Transverse colon (tissue), 4 donors: ENCODE measurements at regions not wholly inside any gene's neighbourhood (a gene's known extent, or its start where the extent isn't known, plus 50 kb on each side); places are given as distances from the start of the nearest gene placed in this dataset.

Experiments used
- EP300 ChIP-seq: sonication (generic); formaldehyde crosslinking; IDR thresholded peaks from one replicate; pipeline ENCODE4 v1.6.1; 2017; ENCODE audit warnings: antibody characterized with exemption, low read depth
- POLR2A ChIP-seq: fragments of 450-650 bp; IDR thresholded peaks from one replicate; pipeline ENCODE4 v1.6.1; 2016; ENCODE audit warnings: antibody characterized with exemption, mild to moderate bottlenecking, moderate library complexity
- POLR2AphosphoS5 ChIP-seq, 3 donors: sonication (generic); formaldehyde crosslinking; IDR thresholded peaks; one replicate each; pipeline ENCODE4 v1.6.1; 2016; ENCODE audit warnings: antibody characterized with exemption in 3 of 3
- TF ChIP-seq, protein P1 (sequence below), 5 experiments: fragments of 200-600 bp in 3 of 5; fragments of 450-650 bp in 2 of 5; sonication (generic) in 3 of 5; IDR thresholded peaks; 1 replicate in 2 of 5; 2 replicates in 3 of 5; pipeline ENCODE4 v1.5.1; 2016 to 2017; ENCODE audit warnings: antibody characterized with exemption in 5 of 5, inconsistent platforms in 3 of 5, mild to moderate bottlenecking in 2 of 5, moderate library complexity in 1 of 5

DNA sequence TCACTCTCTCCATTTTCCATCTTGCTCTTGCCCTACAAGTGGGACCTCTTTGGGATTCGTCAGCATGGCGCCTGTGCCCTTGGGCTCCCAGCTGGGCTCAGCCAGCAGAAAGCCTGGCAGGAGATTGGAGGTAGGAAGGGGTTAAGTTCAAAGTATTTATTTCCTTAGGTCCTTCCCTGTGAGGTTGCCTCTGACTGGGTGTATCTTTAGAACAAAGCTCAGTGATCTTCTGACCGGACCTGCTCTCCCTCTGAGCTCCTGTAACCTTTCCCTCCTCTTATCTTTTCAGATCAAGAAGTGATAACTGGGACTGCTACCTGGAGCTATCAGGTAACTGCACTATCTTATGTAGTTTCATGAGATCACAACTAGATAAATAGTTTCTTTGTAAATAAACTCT lies 75.8 kb upstream of the ABCD3 start:
- TF ChIP-seq, protein P1, sequence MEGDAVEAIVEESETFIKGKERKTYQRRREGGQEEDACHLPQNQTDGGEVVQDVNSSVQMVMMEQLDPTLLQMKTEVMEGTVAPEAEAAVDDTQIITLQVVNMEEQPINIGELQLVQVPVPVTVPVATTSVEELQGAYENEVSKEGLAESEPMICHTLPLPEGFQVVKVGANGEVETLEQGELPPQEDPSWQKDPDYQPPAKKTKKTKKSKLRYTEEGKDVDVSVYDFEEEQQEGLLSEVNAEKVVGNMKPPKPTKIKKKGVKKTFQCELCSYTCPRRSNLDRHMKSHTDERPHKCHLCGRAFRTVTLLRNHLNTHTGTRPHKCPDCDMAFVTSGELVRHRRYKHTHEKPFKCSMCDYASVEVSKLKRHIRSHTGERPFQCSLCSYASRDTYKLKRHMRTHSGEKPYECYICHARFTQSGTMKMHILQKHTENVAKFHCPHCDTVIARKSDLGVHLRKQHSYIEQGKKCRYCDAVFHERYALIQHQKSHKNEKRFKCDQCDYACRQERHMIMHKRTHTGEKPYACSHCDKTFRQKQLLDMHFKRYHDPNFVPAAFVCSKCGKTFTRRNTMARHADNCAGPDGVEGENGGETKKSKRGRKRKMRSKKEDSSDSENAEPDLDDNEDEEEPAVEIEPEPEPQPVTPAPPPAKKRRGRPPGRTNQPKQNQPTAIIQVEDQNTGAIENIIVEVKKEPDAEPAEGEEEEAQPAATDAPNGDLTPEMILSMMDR (IDR thresholded peaks at IDR 0.05): no peak
- no peak for TF ChIP-seq EP300
- TF ChIP-seq POLR2A: no peak
- no peak for TF ChIP-seq POLR2AphosphoS5 (IDR thresholded peaks at IDR 0.05)
